WTC11 (cell line): ENCODE measurements at regions not wholly inside any gene's neighbourhood (a gene's known extent, or its start where the extent isn't known, plus 50 kb on each side); places are given as distances from the start of the nearest gene placed in this dataset.

Source experiments
- TF ChIP-seq, protein P1 (sequence below): fragments of 250-450 bp; sonication (Bioruptor Pico); IDR thresholded peaks from 2 replicates; pipeline ENCODE4 v1.9.0; 2021; ENCODE audit warnings: mild to moderate bottlenecking
- TF ChIP-seq, protein P2 (sequence below): fragments of 200-600 bp; IDR thresholded peaks from 2 replicates; pipeline ENCODE4 v1.8.0; 2022; ENCODE audit warnings: antibody characterized with exemption
- TF ChIP-seq, protein P3 (sequence below): sonication (generic); formaldehyde crosslinking; conservative IDR thresholded peaks from 2 replicates; pipeline ENCODE4 v1.8.1; 2022; ENCODE audit warnings: mild to moderate bottlenecking, missing genetic modification reagents

DNA sequence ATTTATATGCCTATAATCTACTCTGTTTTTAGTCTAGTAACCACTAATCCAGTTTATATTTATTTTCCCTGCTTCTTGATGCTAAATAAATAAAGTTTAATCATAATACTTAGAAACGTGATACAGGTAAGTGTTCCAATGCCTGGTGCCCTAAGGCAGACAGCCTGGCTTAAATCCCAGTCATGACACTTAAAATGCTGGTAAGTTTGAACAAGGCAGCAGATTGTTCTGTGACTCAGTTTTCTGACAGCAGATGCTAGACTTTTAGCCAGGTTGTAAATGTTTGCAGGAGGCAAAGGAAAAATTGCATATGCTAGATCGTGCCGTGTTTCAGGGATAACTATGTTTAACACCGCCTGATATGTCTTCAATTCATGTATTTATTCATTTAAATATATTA, 2661.6 kb downstream of the PCDH7 start:
- TF ChIP-seq, protein P1, sequence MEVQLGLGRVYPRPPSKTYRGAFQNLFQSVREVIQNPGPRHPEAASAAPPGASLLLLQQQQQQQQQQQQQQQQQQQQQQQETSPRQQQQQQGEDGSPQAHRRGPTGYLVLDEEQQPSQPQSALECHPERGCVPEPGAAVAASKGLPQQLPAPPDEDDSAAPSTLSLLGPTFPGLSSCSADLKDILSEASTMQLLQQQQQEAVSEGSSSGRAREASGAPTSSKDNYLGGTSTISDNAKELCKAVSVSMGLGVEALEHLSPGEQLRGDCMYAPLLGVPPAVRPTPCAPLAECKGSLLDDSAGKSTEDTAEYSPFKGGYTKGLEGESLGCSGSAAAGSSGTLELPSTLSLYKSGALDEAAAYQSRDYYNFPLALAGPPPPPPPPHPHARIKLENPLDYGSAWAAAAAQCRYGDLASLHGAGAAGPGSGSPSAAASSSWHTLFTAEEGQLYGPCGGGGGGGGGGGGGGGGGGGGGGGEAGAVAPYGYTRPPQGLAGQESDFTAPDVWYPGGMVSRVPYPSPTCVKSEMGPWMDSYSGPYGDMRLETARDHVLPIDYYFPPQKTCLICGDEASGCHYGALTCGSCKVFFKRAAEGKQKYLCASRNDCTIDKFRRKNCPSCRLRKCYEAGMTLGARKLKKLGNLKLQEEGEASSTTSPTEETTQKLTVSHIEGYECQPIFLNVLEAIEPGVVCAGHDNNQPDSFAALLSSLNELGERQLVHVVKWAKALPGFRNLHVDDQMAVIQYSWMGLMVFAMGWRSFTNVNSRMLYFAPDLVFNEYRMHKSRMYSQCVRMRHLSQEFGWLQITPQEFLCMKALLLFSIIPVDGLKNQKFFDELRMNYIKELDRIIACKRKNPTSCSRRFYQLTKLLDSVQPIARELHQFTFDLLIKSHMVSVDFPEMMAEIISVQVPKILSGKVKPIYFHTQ (CRISPR knock-in tag) = no peak
- TF ChIP-seq, protein P2, sequence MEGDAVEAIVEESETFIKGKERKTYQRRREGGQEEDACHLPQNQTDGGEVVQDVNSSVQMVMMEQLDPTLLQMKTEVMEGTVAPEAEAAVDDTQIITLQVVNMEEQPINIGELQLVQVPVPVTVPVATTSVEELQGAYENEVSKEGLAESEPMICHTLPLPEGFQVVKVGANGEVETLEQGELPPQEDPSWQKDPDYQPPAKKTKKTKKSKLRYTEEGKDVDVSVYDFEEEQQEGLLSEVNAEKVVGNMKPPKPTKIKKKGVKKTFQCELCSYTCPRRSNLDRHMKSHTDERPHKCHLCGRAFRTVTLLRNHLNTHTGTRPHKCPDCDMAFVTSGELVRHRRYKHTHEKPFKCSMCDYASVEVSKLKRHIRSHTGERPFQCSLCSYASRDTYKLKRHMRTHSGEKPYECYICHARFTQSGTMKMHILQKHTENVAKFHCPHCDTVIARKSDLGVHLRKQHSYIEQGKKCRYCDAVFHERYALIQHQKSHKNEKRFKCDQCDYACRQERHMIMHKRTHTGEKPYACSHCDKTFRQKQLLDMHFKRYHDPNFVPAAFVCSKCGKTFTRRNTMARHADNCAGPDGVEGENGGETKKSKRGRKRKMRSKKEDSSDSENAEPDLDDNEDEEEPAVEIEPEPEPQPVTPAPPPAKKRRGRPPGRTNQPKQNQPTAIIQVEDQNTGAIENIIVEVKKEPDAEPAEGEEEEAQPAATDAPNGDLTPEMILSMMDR = no peak
- TF ChIP-seq, protein P3, sequence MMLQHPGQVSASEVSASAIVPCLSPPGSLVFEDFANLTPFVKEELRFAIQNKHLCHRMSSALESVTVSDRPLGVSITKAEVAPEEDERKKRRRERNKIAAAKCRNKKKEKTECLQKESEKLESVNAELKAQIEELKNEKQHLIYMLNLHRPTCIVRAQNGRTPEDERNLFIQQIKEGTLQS (CRISPR knock-in tag) = no peak
